ENCODE measurements at regions not wholly inside any gene's neighbourhood (a gene's known extent, or its start where the extent isn't known, plus 50 kb on each side); places are given as distances from the start of the nearest gene placed in this dataset.

- H3K9ac ChIP-seq (ENCODE audit: low read depth, low read length, poor library complexity, severe bottlenecking), result no peak overlapping the region
- no peaks in the 10 kb centered on the region for H3F3A ChIP-seq (ENCODE audit: low read depth)
- no peak overlapping the region for H3K4me3 ChIP-seq (ENCODE audit: low read length, poor library complexity, severe bottlenecking)
- H3K27me3 ChIP-seq (ENCODE audit: insufficient read depth, low read length, poor library complexity, severe bottlenecking), result no peaks in the 10 kb centered on the region
- H4K20me1 ChIP-seq (ENCODE audit: insufficient read depth, low read length, poor library complexity, severe bottlenecking), result no peaks in the 10 kb centered on the region
- H3K4me1 ChIP-seq (ENCODE audit: insufficient read depth, low read length, poor library complexity, severe bottlenecking), result peaks cover 5% of the 10 kb centered on the region
- H3K9me2 ChIP-seq (replicated peaks; ENCODE audit: low read depth, low read length), result no peaks in the 10 kb centered on the region
- TF ChIP-seq EZH2phosphoT487 (IDR thresholded peaks at IDR 0.05; ENCODE audit: borderline replicate concordance) (no peak), CTCF (conservative IDR thresholded peaks at IDR 0.05; ENCODE audit: low read length) (no peak)
- H2AFZ ChIP-seq (ENCODE audit: low read length), result no peak overlapping the region
- no peaks in the 10 kb centered on the region for H3K79me2 ChIP-seq (ENCODE audit: insufficient read depth, low read length)
- H3K4me2 ChIP-seq (ENCODE audit: low read depth, low read length, poor library complexity, severe bottlenecking), result no peak overlapping the region
- no peaks in the 10 kb centered on the region for H3K9me3 ChIP-seq (ENCODE audit: insufficient read depth, low read depth, low read length)
- no peaks in the 10 kb centered on the region for H3K36me3 ChIP-seq (ENCODE audit: insufficient read depth, low read length)
Measured at GRCh38 chr15:95830281-95830680, 500.2 kb upstream of the NR2F2 start.

DNA sequence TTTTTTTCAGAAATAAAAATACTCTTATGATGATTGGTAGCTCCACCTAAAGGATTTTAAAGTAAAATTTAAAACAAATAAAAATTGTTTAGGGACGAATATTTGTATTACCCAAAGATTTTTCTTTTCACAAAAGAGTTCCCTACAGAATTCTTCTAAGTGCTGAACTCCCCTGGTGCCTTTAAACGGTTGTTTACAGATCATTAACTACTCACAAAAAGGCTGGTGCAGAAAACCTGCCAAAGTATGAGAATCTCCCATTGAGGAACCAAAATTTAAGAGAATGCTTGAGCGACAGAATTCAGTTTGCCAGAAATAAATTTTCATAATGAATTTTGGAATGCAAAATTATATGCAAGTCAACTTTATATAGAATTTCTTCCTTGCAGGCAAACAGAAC, 497.8 kb upstream of the NR2F2 start:
- no peak overlapping the region for H3K9ac ChIP-seq (ENCODE audit: low read depth, low read length, poor library complexity, severe bottlenecking)
- TF ChIP-seq EZH2phosphoT487 (IDR thresholded peaks at IDR 0.05; ENCODE audit: borderline replicate concordance) (no peak), CTCF (conservative IDR thresholded peaks at IDR 0.05; ENCODE audit: low read length) (no peak)
- peaks cover 5% of the 10 kb centered on the region for H3K4me1 ChIP-seq (ENCODE audit: insufficient read depth, low read length, poor library complexity, severe bottlenecking)

DNA sequence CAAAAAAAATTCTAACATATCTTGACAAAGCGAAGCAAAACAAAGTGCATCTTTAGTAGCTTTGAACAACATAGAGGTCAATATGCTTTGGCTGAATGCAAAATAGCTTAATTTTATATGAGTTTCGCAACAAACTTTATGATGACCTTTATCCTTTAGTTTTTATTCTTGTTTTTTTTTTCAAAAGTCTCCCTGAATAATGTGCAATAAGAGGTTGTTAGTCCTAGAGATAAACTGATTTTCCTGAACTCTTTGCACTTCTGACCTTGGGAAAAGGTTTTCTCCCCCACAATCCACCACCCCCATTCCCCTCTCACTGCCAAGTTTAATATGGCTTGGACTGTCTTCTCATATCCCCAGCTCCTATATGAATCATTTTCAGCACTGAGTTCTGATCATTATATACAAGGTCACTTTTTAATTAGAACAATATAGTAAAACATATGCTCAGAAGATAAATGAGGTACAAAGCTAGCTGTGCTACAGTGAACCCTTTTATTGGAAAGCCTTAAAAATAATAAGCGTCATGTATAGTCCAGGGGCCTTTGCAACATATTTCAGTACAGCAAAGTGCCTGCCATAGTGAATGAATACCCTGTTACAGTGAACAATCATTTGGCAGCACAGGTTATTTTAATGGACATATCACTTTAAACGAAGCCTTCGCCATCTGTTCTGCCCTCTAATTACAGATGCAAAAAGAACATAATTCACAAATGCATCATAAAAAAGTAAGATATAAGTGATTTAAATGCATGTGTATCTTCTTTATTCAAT, 496.3 kb upstream of the NR2F2 start:
- H3K4me2 ChIP-seq (ENCODE audit: low read depth, low read length, poor library complexity, severe bottlenecking), result no peak overlapping the region
- no peak overlapping the region for H2AFZ ChIP-seq (ENCODE audit: low read length)
- no peaks in the 10 kb centered on the region for H3F3A ChIP-seq (ENCODE audit: low read depth)
- no peaks in the 10 kb centered on the region for H4K20me1 ChIP-seq (ENCODE audit: insufficient read depth, low read length, poor library complexity, severe bottlenecking)
- no peaks in the 10 kb centered on the region for H3K36me3 ChIP-seq (ENCODE audit: insufficient read depth, low read length)
- TF ChIP-seq CTCF (conservative IDR thresholded peaks at IDR 0.05; ENCODE audit: low read length) (no peak), EZH2phosphoT487 (IDR thresholded peaks at IDR 0.05; ENCODE audit: borderline replicate concordance) (no peak)
- no peaks in the 10 kb centered on the region for H3K27me3 ChIP-seq (ENCODE audit: insufficient read depth, low read length, poor library complexity, severe bottlenecking)
- no peaks in the 10 kb centered on the region for H3K9me3 ChIP-seq (ENCODE audit: insufficient read depth, low read depth, low read length)
- no peak overlapping the region for H3K9ac ChIP-seq (ENCODE audit: low read depth, low read length, poor library complexity, severe bottlenecking)
- no peak overlapping the region for H3K4me3 ChIP-seq (ENCODE audit: low read length, poor library complexity, severe bottlenecking)
- peaks cover 8% of the 10 kb centered on the region for H3K4me1 ChIP-seq (ENCODE audit: insufficient read depth, low read length, poor library complexity, severe bottlenecking)
- no peaks in the 10 kb centered on the region for H3K79me2 ChIP-seq (ENCODE audit: insufficient read depth, low read length)
- no peaks in the 10 kb centered on the region for H3K9me2 ChIP-seq (replicated peaks; ENCODE audit: low read depth, low read length)

More for the DNA sequence above, 497.8 kb upstream of the NR2F2 start:
- H3K4me2 ChIP-seq (ENCODE audit: low read depth, low read length, poor library complexity, severe bottlenecking), result no peak overlapping the region
- no peaks in the 10 kb centered on the region for H3K36me3 ChIP-seq (ENCODE audit: insufficient read depth, low read length)
- no peak overlapping the region for H3K4me3 ChIP-seq (ENCODE audit: low read length, poor library complexity, severe bottlenecking)
- H3K9me2 ChIP-seq (replicated peaks; ENCODE audit: low read depth, low read length), result no peaks in the 10 kb centered on the region
- no peaks in the 10 kb centered on the region for H3K27me3 ChIP-seq (ENCODE audit: insufficient read depth, low read length, poor library complexity, severe bottlenecking)
- no peaks in the 10 kb centered on the region for H3F3A ChIP-seq (ENCODE audit: low read depth)
- no peak overlapping the region for H2AFZ ChIP-seq (ENCODE audit: low read length)
- H3K9me3 ChIP-seq (ENCODE audit: insufficient read depth, low read depth, low read length), result no peaks in the 10 kb centered on the region
- no peaks in the 10 kb centered on the region for H3K79me2 ChIP-seq (ENCODE audit: insufficient read depth, low read length)
- H4K20me1 ChIP-seq (ENCODE audit: insufficient read depth, low read length, poor library complexity, severe bottlenecking), result no peaks in the 10 kb centered on the region
